Endodermal cell (in vitro differentiated cells): ENCODE measurements at regions not wholly inside any gene's neighbourhood (a gene's known extent, or its start where the extent isn't known, plus 50 kb on each side); places are given as distances from the start of the nearest gene placed in this dataset.

Experiments
- DNase-seq: peaks from one replicate; pipeline ENCODE4 v3.0.0-alpha.2; 2017
- H3K27ac ChIP-seq: 2 replicates; pipeline ENCODE4 v1.5.1; 2013; ENCODE audit warnings: mild to moderate bottlenecking, low read depth, low read length, moderate library complexity
- H3K27me3 ChIP-seq: 2 replicates; pipeline ENCODE4 v1.6.1; 2013; ENCODE audit warnings: mild to moderate bottlenecking, low read length, moderate library complexity; ENCODE audit not compliant: insufficient read depth, control insufficient read depth, poor library complexity, severe bottlenecking
- H3K36me3 ChIP-seq: 2 replicates; pipeline ENCODE4 v1.7.0; 2013; ENCODE audit warnings: mild to moderate bottlenecking, low read length, moderate library complexity; ENCODE audit not compliant: control insufficient read depth, insufficient read depth
- H3K4me1 ChIP-seq: one replicate; pipeline ENCODE4 v1.7.0; 2013; ENCODE audit warnings: low read length; ENCODE audit not compliant: control insufficient read depth, insufficient read depth
- H3K4me3 ChIP-seq: 2 replicates; pipeline ENCODE4 v1.5.1; 2013; ENCODE audit warnings: mild to moderate bottlenecking, low read length, moderate library complexity
- H3K9ac ChIP-seq: 2 replicates; pipeline ENCODE4 v1.6.1; 2013; ENCODE audit warnings: mild to moderate bottlenecking, low read length, moderate library complexity; ENCODE audit not compliant: poor library complexity, severe bottlenecking; ENCODE audit errors: extremely low read depth
- H3K9me3 ChIP-seq: 2 replicates; pipeline ENCODE4 v1.6.1; 2013; ENCODE audit warnings: mild to moderate bottlenecking, low read length, moderate library complexity; ENCODE audit not compliant: control insufficient read depth
- H3K27ac Mint-ChIP-seq: 2 replicates; pipeline ENCODE4 v1.8.0; 2020; ENCODE audit warnings: mixed read lengths
- H3K27me3 Mint-ChIP-seq: 2 replicates; pipeline ENCODE4 v1.8.0; 2021; ENCODE audit warnings: mild to moderate bottlenecking, mixed read lengths; ENCODE audit not compliant: insufficient read depth
- H3K36me3 Mint-ChIP-seq: 2 replicates; pipeline ENCODE4 v1.8.0; 2020; ENCODE audit warnings: low read depth, mixed read lengths
- H3K4me1 Mint-ChIP-seq: 2 replicates; pipeline ENCODE4 v1.8.0; 2020; ENCODE audit warnings: mixed read lengths
- H3K4me3 Mint-ChIP-seq: 2 replicates; pipeline ENCODE4 v1.8.0; 2020; ENCODE audit warnings: mild to moderate bottlenecking, moderate library complexity, mixed read lengths
- H3K9me3 Mint-ChIP-seq: 2 replicates; pipeline ENCODE4 v1.8.0; 2020; ENCODE audit warnings: mild to moderate bottlenecking, mixed read lengths
- CTCF ChIP-seq: fragments of 200-600 bp; sonication (generic); conservative IDR thresholded peaks from 2 replicates; pipeline ENCODE4 v1.5.0; 2021; ENCODE audit warnings: antibody characterized with exemption, mild to moderate bottlenecking
- WGBS, 2 experiments: methylation state at CpG; one replicate each; pipeline versions ENCODE4 v1.1.5 to v1.1.7; 2013; ENCODE audit warnings: missing lambda C conversion rate in 2 of 2, mixed read lengths in 1 of 2; ENCODE audit not compliant: insufficient coverage in 1 of 2, insufficient read length in 1 of 2; 5-methylcytosine and 5-hydroxymethylcytosine counted together

GRCh38 chr10:33979195-33979594, 644.7 kb upstream of the NRP1 start:
- Histone ChIP-seq H3K4me1 (no peaks in the 10 kb centered on the region), H3K27ac (no peak overlapping the region), H3K27me3 (no peaks in the 10 kb centered on the region), H3K36me3 (no peaks in the 10 kb centered on the region), H3K9ac (no peak overlapping the region), H3K4me3 (no peak overlapping the region), H3K9me3 (no peaks in the 10 kb centered on the region)
- no peak for TF ChIP-seq CTCF
- H3K27me3 Mint-ChIP-seq = no peaks in the 10 kb centered on the region
- no peak overlapping the region for H3K4me3 Mint-ChIP-seq
- no peaks in the 10 kb centered on the region for H3K4me1 Mint-ChIP-seq
- DNase-seq = no peak
- no peak overlapping the region for H3K27ac Mint-ChIP-seq
- no peaks in the 10 kb centered on the region for H3K9me3 Mint-ChIP-seq
- H3K36me3 Mint-ChIP-seq = no peaks in the 10 kb centered on the region
- 87 to 88% methylated on average over 6 of the region's 6 CpGs for WGBS, 2 experiments

- Histone ChIP-seq H3K27me3 (no peaks in the 10 kb centered on the region), H3K36me3 (no peaks in the 10 kb centered on the region), H3K4me3 (no peak overlapping the region), H3K27ac (no peak overlapping the region), H3K4me1 (no peaks in the 10 kb centered on the region), H3K9ac (no peak overlapping the region), H3K9me3 (no peaks in the 10 kb centered on the region)
- TF ChIP-seq CTCF = no peak
- Mint-ChIP-seq H3K4me3 (no peak overlapping the region), H3K27ac (no peak overlapping the region), H3K4me1 (no peaks in the 10 kb centered on the region), H3K36me3 (no peaks in the 10 kb centered on the region), H3K27me3 (no peaks in the 10 kb centered on the region), H3K9me3 (no peaks in the 10 kb centered on the region)
- DNase-seq = no peak
- 95 to 97% methylated on average over 2 to 3 of the region's 3 CpGs for WGBS, 2 experiments
Observed at GRCh38 chr10:33975481-33975880, 641.0 kb upstream of the NRP1 start.

GRCh38 chr10:33974976-33975478, 640.6 kb upstream of the NRP1 start:
- H3K4me3 ChIP-seq = no peak overlapping the region
- H3K36me3 ChIP-seq = no peaks in the 10 kb centered on the region
- DNase-seq = no peak
- no peaks in the 10 kb centered on the region for H3K27me3 ChIP-seq
- no peak overlapping the region for H3K27ac ChIP-seq
- Mint-ChIP-seq H3K4me1 (no peaks in the 10 kb centered on the region), H3K27ac (no peak overlapping the region), H3K36me3 (no peaks in the 10 kb centered on the region), H3K27me3 (no peaks in the 10 kb centered on the region), H3K9me3 (no peaks in the 10 kb centered on the region), H3K4me3 (no peak overlapping the region)
- no peaks in the 10 kb centered on the region for H3K4me1 ChIP-seq
- H3K9me3 ChIP-seq = no peaks in the 10 kb centered on the region
- no peak for TF ChIP-seq CTCF
- 83 to 95% methylated on average over 2 to 4 of the region's 4 CpGs for WGBS, 2 experiments
- H3K9ac ChIP-seq = no peak overlapping the region
